ENCODE measurements at regions not wholly inside any gene's neighbourhood (a gene's known extent, or its start where the extent isn't known, plus 50 kb on each side); places are given as distances from the start of the nearest gene placed in this dataset.

- H3K4me3 ChIP-seq (ENCODE audit: control insufficient read depth, low read depth, low read length): no peak overlapping the region
- no peak for TF ChIP-seq CTCF (IDR thresholded peaks at IDR 0.05; ENCODE audit: control insufficient read depth, insufficient read depth, low read depth, low read length, missing control alignments)
- no peak for DNase-seq (ENCODE audit: low read depth)
Measured at GRCh38 chr1:244171241-244171985, 120.3 kb downstream of the ZBTB18 start.

DNA sequence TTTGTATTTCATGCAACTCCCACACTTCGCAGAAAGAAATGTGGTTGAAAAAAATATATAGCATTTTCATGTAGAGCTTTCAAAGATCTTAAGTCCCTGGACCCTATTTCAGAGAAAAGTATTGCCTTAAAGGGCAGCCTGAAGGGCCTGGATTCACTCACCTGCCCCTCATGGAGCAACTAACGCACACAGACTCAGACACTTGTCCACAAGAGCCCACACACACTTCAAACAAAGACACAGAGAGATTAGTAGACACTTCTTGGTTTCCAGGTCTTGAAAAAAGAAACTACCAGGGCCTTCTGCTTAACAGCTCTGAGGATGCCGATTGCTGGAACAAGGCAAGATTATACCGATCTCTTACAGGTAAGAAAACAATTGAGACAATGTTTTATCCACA lies 122.2 kb downstream of the ZBTB18 start:
- no peak overlapping the region for H3K4me3 ChIP-seq (ENCODE audit: control insufficient read depth, low read depth, low read length)
- TF ChIP-seq CTCF (IDR thresholded peaks at IDR 0.05; ENCODE audit: control insufficient read depth, insufficient read depth, low read depth, low read length, missing control alignments): no peak
- DNase-seq (ENCODE audit: low read depth): no peak

GRCh38 chr1:244173769-244174168 lies 122.7 kb downstream of the ZBTB18 start:
- DNase-seq (ENCODE audit: low read depth): no peak
- TF ChIP-seq CTCF (IDR thresholded peaks at IDR 0.05; ENCODE audit: control insufficient read depth, insufficient read depth, low read depth, low read length, missing control alignments): no peak
- no peak overlapping the region for H3K4me3 ChIP-seq (ENCODE audit: control insufficient read depth, low read depth, low read length)

DNA sequence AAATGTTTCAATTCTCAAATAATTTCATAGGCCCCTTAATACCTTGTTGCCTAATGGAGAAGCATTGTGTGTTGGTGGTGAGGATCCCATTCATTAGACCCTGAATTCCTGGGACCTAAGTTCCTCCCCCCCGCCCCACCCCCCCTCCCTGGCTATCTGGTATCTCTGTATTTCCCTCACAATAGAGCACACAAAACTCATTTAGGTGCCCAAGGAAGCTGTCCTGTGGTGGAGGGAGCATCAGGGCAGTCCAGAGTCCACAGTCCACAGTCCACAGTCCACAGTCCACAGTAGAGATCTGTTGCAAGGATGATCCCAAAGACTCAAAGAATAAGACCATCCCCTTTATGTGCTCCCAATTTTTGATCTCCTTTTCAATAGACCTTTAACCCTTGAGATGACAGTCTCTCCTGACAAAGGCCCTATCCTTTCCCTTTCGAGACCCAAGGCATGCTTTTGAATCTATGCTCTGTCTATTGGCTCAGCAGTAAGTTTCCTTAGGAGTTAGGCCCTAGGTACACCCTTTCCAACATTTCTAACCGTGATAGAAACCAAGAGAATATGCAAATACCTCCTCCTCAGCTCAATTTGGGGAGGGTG lies 123.9 kb downstream of the ZBTB18 start:
- no peak overlapping the region for H3K4me3 ChIP-seq (ENCODE audit: control insufficient read depth, low read depth, low read length)
- no peak for DNase-seq (ENCODE audit: low read depth)
- no peak for TF ChIP-seq CTCF (IDR thresholded peaks at IDR 0.05; ENCODE audit: control insufficient read depth, insufficient read depth, low read depth, low read length, missing control alignments)

GRCh38 chr1:244176201-244176600 lies 125.1 kb downstream of the ZBTB18 start:
- no peak for TF ChIP-seq CTCF (IDR thresholded peaks at IDR 0.05; ENCODE audit: control insufficient read depth, insufficient read depth, low read depth, low read length, missing control alignments)
- H3K4me3 ChIP-seq (ENCODE audit: control insufficient read depth, low read depth, low read length): no peak overlapping the region
- no peak for DNase-seq (ENCODE audit: low read depth)

DNA sequence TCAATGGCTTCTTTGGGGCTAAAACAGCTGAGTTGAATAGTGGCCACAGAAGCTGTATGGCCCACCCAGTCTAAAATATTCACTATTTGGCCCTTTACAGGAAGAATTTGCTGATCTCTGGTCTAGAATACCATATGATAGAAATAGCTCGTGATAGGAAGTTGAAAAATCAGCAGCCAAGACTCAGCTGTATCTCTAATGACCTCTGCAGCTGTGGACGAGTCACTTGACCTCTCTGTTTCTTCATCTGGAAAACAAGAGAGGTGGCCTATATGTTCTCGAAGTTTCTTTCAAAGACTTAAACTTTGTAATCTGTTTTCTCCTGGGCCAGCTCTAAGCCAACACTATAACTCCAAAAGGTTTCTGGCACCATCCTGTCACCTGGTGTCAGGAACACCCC lies 129.2 kb downstream of the ZBTB18 start:
- H3K4me3 ChIP-seq (ENCODE audit: control insufficient read depth, low read depth, low read length): no peak overlapping the region
- no peak for TF ChIP-seq CTCF (IDR thresholded peaks at IDR 0.05; ENCODE audit: control insufficient read depth, insufficient read depth, low read depth, low read length, missing control alignments)
- no peak for DNase-seq (ENCODE audit: low read depth)
